GM19452 (cell line): ENCODE measurements at regions not wholly inside any gene's neighbourhood (a gene's known extent, or its start where the extent isn't known, plus 50 kb on each side); places are given as distances from the start of the nearest gene placed in this dataset.

Experiments
- ATAC-seq: cut with Tn5 transposase; IDR thresholded peaks from one replicate; pipeline ENCODE4 v1.9.1; 2021; ENCODE audit not compliant: unreplicated experiment

DNA sequence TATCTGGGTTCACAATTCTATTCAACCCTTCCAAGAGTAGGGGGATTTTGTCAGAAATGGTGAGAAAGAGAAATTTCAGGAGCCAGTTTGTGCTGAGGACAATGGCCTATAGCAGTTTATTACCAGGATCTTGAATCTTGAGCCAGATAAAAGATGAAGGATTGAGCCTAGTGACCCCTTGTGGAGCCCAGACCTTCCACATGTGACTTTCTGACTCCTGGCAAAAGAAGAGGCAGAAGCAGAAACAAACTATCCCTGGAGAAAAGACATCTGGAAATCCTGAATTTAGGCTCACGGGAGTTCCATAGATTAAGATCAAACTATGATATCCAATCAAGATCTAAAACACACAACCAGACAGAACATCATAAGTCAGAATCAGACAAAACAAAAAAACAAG, 60.9 kb upstream of the CHRM2 start:
- ATAC-seq: no peak

DNA sequence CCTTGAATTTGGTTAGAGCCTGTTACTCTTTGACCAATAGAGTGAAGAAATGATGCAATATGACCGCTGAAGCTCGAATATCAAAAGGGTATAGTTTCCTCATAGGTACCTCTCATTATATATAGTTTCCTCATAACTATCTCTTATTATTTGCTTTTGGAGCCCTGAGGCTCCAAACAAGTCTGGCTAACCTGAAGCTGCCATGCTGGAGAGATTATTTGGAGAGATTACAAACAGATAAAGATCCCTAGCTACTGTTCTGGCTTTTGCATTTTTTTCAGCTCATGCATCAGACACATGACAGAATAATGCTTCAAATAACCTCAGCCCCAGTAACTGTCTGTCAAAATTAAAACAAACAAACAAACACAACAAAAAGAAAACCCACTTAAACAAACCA, 65.4 kb upstream of the CHRM2 start:
- ATAC-seq: no peak

GRCh38 chr7:136783934-136784333, 84.5 kb upstream of the CHRM2 start:
- no peak for ATAC-seq

- ATAC-seq: no peak
Observed at GRCh38 chr7:136741941-136742340, 126.5 kb upstream of the CHRM2 start.

- no peak for ATAC-seq
Observed at GRCh38 chr7:136728945-136729344, 139.5 kb upstream of the CHRM2 start.

DNA sequence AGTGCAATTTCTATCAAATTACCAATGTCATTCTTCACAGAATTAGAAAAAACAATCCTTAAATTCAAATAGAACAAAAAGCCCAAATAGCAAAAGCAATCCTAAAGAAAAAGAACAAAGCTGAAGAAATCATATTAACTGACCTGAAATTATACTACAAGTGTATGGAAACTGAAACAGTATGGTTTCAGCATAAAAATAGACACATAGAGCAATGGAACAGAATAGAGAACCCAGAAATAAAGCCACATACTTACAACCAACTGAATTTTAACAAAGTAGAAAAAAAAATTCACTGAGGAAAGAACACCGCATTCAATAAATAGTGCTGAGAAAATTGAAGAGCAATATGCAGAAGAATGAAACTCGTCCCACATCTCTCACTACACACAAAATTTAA, 142.0 kb upstream of the CHRM2 start:
- ATAC-seq: no peak

GRCh38 chr7:136717910-136718557, 150.4 kb upstream of the CHRM2 start:
- ATAC-seq: no peak

- ATAC-seq: no peak
Observed at GRCh38 chr7:136714062-136714461, 154.4 kb upstream of the CHRM2 start.

- ATAC-seq: no peak
Observed at GRCh38 chr7:136710751-136711150, 157.7 kb upstream of the CHRM2 start.

DNA sequence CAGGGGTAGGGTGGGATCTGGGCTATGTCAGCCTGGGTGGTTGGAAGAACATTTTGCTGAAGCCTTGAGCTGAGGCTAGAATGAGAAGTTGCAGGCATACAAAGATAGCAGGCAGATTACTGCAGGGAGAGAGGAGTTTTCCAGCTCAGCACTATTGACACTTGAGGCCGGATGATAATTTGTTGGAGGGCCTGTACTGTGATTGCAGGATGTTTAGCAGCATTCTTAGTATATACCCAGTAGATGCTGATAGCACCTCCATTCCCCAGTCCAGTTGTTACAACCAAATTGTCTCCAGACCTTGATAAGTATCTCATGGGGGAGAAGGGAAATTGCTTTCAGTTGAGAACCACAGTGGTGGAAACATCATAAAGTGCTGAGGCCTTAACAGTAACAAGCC, 158.6 kb upstream of the CHRM2 start:
- ATAC-seq: no peak

DNA sequence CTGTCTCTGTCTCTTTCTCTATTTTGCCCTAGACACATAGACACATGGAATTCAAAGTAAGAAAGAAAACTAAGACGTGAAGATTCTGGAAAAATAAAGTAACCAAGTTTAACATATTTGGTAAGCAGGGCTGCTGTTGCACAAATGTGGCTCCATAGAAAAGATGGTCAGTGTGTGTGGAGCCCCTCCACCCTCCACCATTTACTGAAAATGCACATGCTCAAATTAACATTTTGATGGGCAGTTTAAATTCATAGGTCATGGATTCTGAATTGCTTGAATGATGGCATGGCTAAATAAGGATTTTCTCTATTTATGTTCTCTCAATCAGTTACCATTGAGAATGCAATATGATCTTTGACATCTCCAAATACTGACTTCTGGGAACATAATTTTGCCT, 165.5 kb upstream of the CHRM2 start:
- ATAC-seq: no peak

- ATAC-seq: no peak
Observed at GRCh38 chr7:136698977-136699376, 169.5 kb upstream of the CHRM2 start.

DNA sequence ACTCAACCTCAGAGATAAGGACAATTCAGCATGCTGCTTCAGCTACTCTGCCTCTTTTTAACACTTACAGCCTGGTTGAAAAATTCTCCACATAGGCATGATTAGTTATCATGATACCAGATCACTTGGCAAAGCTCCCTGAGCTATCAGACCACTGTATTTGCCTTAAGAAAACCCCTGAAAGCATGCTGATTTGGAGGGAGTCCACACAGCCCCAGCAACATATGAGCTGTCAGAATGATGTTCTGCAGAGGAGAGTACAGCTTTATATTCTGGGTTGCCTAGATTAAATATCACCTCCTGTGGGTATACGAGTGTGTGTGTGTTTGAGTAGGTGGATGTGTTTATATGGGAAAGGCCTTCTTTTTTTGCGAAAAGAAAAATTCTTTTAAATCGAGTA, 170.2 kb upstream of the CHRM2 start:
- no peak for ATAC-seq

GRCh38 chr7:136697271-136697670, 171.2 kb upstream of the CHRM2 start:
- no peak for ATAC-seq

DNA sequence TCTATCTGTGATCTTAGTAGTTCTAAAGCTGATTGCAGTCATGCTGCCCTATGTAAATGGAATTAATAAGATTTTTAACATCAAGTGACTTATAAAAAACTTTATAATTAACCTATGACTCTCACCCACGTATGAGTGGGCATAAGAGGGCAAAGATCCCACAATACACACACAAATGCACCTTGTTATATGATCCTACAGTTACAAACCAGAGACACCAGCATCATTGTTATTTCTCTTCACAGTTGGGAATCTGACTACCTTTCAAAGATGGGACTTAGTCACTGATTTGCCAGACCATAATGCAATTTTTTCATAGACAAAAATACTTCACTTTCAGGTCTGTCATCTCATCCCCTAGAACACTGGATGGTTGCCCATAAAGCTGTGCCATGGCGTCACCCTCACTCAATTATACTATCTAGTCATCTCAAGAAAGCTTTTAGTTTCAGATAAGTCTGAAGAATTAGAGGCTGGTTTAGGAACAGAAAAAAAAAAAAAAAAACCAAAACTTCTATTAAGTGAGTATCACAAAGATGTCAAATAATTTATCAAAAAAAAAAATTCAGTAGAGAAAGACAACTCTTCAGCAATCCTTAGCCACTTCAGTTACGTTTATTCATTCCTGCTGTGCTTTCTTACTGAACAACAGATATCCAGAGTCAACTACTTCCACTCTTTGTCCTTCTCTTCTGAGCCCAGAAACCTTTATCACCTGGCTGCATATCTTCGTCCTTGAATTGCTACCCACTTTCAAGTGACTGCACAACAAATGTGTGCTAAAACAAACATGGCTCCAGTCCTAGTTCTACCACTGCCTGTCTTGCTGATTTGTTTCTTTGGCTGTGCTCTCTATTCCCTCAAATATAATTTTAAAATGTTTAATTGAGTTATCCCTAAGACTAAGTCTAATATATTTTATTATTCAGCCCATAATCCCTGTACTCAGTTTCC, 175.0 kb upstream of the CHRM2 start:
- no peak for ATAC-seq

DNA sequence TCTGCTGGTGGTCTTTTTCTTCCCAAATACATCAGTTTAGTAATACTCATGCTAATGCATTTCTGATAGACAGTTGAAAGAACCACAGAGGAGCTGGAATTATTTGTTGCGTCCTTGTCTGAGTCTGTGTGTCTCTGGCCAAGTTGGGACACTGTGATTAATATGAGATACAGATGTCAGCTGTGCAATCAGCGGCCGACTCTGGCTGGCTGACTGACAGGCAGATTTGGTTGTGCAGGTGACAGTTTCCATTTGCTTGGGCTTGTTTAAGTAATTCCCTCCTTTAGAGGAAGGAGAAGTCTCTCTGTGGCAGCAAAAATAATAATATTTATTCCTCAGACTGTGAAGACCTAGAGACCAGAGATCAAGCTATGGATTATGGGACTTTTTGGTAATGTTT, 176.2 kb upstream of the CHRM2 start:
- no peak for ATAC-seq

GRCh38 chr7:136688601-136689000, 179.9 kb upstream of the CHRM2 start:
- no peak for ATAC-seq

DNA sequence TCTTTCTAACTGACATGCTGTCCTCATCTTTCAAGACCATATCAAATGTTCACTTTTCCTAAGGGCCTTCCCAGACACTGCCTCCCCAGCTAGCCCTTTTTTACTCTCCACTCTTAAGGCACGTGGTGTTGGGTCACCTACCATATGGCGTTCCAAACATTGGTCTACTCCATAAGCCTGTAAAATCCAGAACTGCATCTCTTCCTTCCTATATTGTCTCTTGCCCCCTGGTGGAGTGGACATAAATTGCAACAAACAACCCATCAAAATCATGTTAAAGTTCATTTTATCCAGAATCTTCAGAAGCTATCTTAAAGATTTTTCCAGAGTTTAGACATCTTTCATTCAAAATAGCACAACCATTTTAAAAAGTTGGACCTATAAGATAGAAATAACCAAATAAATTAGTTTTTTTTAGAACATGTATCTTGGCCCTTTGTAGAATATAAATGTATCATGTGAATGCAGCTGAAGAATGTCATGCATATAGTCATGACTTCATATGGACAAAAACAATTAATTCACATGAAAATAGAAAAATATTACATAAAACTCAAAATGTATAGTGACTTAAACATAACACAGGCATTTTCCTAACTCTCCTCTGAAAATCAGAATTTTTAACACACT, 180.6 kb upstream of the CHRM2 start:
- ATAC-seq: no peak

GRCh38 chr7:136685501-136686173, 182.8 kb upstream of the CHRM2 start:
- ATAC-seq: no peak

DNA sequence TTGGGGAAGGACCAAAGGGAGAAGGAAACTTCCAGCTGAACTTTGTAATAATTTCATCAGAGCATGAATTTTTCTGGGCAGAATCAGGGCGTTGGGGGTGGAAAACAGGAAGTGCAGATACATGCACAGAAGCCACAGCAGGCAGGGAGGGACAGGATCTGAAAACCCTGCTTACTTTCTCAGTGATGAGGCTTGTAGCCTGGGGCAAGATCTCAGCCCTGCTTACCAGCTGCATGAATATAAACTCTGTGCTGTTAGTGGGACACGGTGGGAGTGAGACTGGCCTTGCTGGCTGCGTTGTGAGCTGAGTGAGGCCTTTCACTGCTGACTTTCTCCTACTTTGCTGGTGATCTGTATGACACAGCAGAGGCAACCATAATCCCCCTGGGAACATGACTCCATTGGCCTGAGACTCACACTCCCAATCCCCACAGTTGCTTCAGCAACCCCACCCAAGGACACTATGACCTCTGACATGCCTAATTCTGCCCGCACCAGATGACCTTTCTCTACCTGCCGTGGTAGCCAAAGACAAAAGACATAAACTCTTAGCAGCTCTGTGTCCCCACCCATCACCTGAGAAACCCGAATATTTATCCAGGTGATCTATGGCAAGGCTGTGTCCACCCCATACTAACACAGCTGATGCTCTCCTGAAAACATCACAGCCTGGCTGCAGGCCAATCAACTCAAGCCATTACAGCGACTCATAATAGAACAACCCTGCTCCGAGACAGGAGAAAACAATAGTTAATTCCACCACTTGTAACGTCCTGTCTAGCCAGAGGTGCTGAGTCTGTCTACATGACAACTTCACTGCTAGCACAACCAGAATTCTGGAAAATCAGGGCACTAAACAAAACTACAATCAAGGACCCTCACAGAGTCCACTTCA, 190.7 kb upstream of the CHRM2 start:
- no peak for ATAC-seq
